ENCODE measurements at regions not wholly inside any gene's neighbourhood (a gene's known extent, or its start where the extent isn't known, plus 50 kb on each side); places are given as distances from the start of the nearest gene placed in this dataset.
"Not testable (repeated sequence)": the region's sequence is repeated elsewhere in the genome, so short reads cannot be mapped to it uniquely, and the experiment has no call there.

- Histone ChIP-seq H3K4me3 (no peak overlapping the region), H3K9me3 (no peaks in the 10 kb centered on the region), H3K27me3 (no peaks in the 10 kb centered on the region), H3K36me3 (no peaks in the 10 kb centered on the region)
- no peak for DNase-seq
Measured at GRCh38 chr6:20331042-20331441, 70.6 kb upstream of the E2F3 start.

GRCh38 chr6:20331625-20332024 lies 70.1 kb upstream of the E2F3 start:
- no peaks in the 10 kb centered on the region for H3K9me3 ChIP-seq
- no peaks in the 10 kb centered on the region for H3K36me3 ChIP-seq
- DNase-seq: no peak
- H3K27me3 ChIP-seq: no peaks in the 10 kb centered on the region
- H3K4me3 ChIP-seq: no peak overlapping the region

GRCh38 chr6:20332441-20333006 lies 69.2 kb upstream of the E2F3 start:
- H3K27me3 ChIP-seq: no peaks in the 10 kb centered on the region
- no peak for DNase-seq
- H3K4me3 ChIP-seq: no peak overlapping the region
- H3K9me3 ChIP-seq: no peaks in the 10 kb centered on the region
- no peaks in the 10 kb centered on the region for H3K36me3 ChIP-seq

GRCh38 chr6:20333721-20334269 lies 67.9 kb upstream of the E2F3 start:
- DNase-seq: no peak

GRCh38 chr6:20334334-20334733 lies 67.3 kb upstream of the E2F3 start:
- H3K36me3 ChIP-seq: no peaks in the 10 kb centered on the region

More at GRCh38 chr6:20333721-20334269, 67.9 kb upstream of the E2F3 start:
- no peaks in the 10 kb centered on the region for H3K9me3 ChIP-seq
- no peak overlapping the region for H3K4me3 ChIP-seq
- H3K36me3 ChIP-seq: no peaks in the 10 kb centered on the region
- H3K27me3 ChIP-seq: no peaks in the 10 kb centered on the region

GRCh38 chr6:20334962-20335361 lies 66.7 kb upstream of the E2F3 start:
- Histone ChIP-seq H3K27me3 (no peaks in the 10 kb centered on the region), H3K9me3 (no peaks in the 10 kb centered on the region), H3K4me3 (no peak overlapping the region), H3K36me3 (no peaks in the 10 kb centered on the region)
- DNase-seq: no peak

More at GRCh38 chr6:20334334-20334733, 67.3 kb upstream of the E2F3 start:
- H3K27me3 ChIP-seq: no peaks in the 10 kb centered on the region
- H3K4me3 ChIP-seq: no peak overlapping the region
- no peaks in the 10 kb centered on the region for H3K9me3 ChIP-seq
- no peak for DNase-seq

GRCh38 chr6:20335872-20336271 lies 65.8 kb upstream of the E2F3 start:
- H3K4me3 ChIP-seq: no peak overlapping the region
- DNase-seq: no peak
- no peaks in the 10 kb centered on the region for H3K36me3 ChIP-seq
- H3K27me3 ChIP-seq: no peaks in the 10 kb centered on the region
- H3K9me3 ChIP-seq: no peaks in the 10 kb centered on the region

- DNase-seq: no peak
- Histone ChIP-seq H3K4me3 (no peak overlapping the region), H3K36me3 (no peaks in the 10 kb centered on the region), H3K27me3 (no peaks in the 10 kb centered on the region), H3K9me3 (no peaks in the 10 kb centered on the region)
Measured at GRCh38 chr6:20338156-20338555, 63.5 kb upstream of the E2F3 start.

- Histone ChIP-seq H3K9me3 (no peaks in the 10 kb centered on the region), H3K4me3 (no peak overlapping the region), H3K36me3 (no peaks in the 10 kb centered on the region), H3K27me3 (no peaks in the 10 kb centered on the region)
- DNase-seq: peak; percentile 49
Measured at GRCh38 chr6:20340068-20340848, 61.4 kb upstream of the E2F3 start.

GRCh38 chr6:20341096-20341495 lies 60.6 kb upstream of the E2F3 start:
- Histone ChIP-seq H3K36me3 (no peaks in the 10 kb centered on the region), H3K4me3 (no peak overlapping the region), H3K27me3 (no peaks in the 10 kb centered on the region), H3K9me3 (no peaks in the 10 kb centered on the region)
- no peak for DNase-seq

GRCh38 chr6:20341564-20341963 lies 60.1 kb upstream of the E2F3 start:
- DNase-seq: no peak
- H3K27me3 ChIP-seq: no peaks in the 10 kb centered on the region
- H3K9me3 ChIP-seq: no peaks in the 10 kb centered on the region
- H3K36me3 ChIP-seq: no peaks in the 10 kb centered on the region
- no peak overlapping the region for H3K4me3 ChIP-seq

- DNase-seq, H3K36me3 ChIP-seq, H3K4me3 ChIP-seq, H3K9me3 ChIP-seq, H3K27me3 ChIP-seq: not testable (repeated sequence)
Measured at GRCh38 chr6:20346948-20347347, 54.7 kb upstream of the E2F3 start.

GRCh38 chr6:20348041-20348440 lies 53.6 kb upstream of the E2F3 start:
- no peak for DNase-seq
- no peaks in the 10 kb centered on the region for H3K27me3 ChIP-seq
- H3K9me3 ChIP-seq: no peaks in the 10 kb centered on the region
- H3K4me3 ChIP-seq: no peak overlapping the region
- no peaks in the 10 kb centered on the region for H3K36me3 ChIP-seq

- no peaks in the 10 kb centered on the region for H3K36me3 ChIP-seq
- DNase-seq: no peak
- H3K4me3 ChIP-seq: no peak overlapping the region
- no peaks in the 10 kb centered on the region for H3K27me3 ChIP-seq
- H3K9me3 ChIP-seq: no peaks in the 10 kb centered on the region
Measured at GRCh38 chr6:20349225-20349624, 52.5 kb upstream of the E2F3 start.

- no peak for DNase-seq
Measured at GRCh38 chr6:20350215-20350614, 51.5 kb upstream of the E2F3 start.

GRCh38 chr6:20351534-20351933 lies 50.1 kb upstream of the E2F3 start:
- H3K4me3 ChIP-seq: no peak overlapping the region
- H3K36me3 ChIP-seq: no peaks in the 10 kb centered on the region
- no peak for DNase-seq
- no peaks in the 10 kb centered on the region for H3K9me3 ChIP-seq
- H3K27me3 ChIP-seq: no peaks in the 10 kb centered on the region

More at GRCh38 chr6:20350215-20350614, 51.5 kb upstream of the E2F3 start:
- Histone ChIP-seq H3K9me3 (no peaks in the 10 kb centered on the region), H3K4me3 (no peak overlapping the region), H3K36me3 (no peaks in the 10 kb centered on the region), H3K27me3 (no peaks in the 10 kb centered on the region)
